Thyroid gland (tissue), 4 donors: ENCODE measurements at regions not wholly inside any gene's neighbourhood (a gene's known extent, or its start where the extent isn't known, plus 50 kb on each side); places are given as distances from the start of the nearest gene placed in this dataset.

Source experiments
- DNase-seq, 2 donors: peaks; one replicate each; pipeline ENCODE4 v3.0.0-alpha.2; 2019
- H3K27ac ChIP-seq, 3 donors: fragments of 200-600 bp; sonication (generic); 1 replicate in 2 of 3; 2 replicates in 1 of 3; pipeline ENCODE4 v1.5.1; 2016 to 2019; ENCODE audit warnings: mild to moderate bottlenecking in 1 of 3, moderate library complexity in 1 of 3
- H3K27me3 ChIP-seq: fragments of 200-600 bp; sonication (generic); one replicate; pipeline ENCODE4 v1.5.1; 2019
- H3K36me3 ChIP-seq, 2 donors: fragments of 200-600 bp; sonication (generic); one replicate each; pipeline ENCODE4 v1.5.1; 2016 to 2019
- H3K4me1 ChIP-seq, 2 donors: fragments of 200-600 bp; sonication (generic); one replicate each; pipeline ENCODE4 v1.5.1; 2017 to 2019
- H3K4me3 ChIP-seq, 3 donors: fragments of 200-600 bp; sonication (generic); replicated peaks in 1 of 3; 1 replicate in 2 of 3; 2 replicates in 1 of 3; pipeline ENCODE4 v1.5.1; 2016; ENCODE audit warnings: mild to moderate bottlenecking in 1 of 3
- H3K9me3 ChIP-seq: fragments of 200-600 bp; sonication (generic); one replicate; pipeline ENCODE4 v1.5.1; 2017
- POLR2A ChIP-seq, 2 donors: fragments of 450-650 bp; IDR thresholded peaks; one replicate each; pipeline ENCODE4 v1.6.1; 2017; ENCODE audit warnings: antibody characterized with exemption in 2 of 2, mild to moderate bottlenecking in 2 of 2, moderate library complexity in 1 of 2
- WGBS, 2 donors: methylation state at CpG; one replicate each; pipeline ENCODE4 v1.1.5; 2017; 5-methylcytosine and 5-hydroxymethylcytosine counted together
- intact Hi-C: fragments of 100-400 bp; cut with DNase I; formaldehyde crosslinking; loops from one replicate; pipeline ENCODE4 v1.15.1; 2023
- TF ChIP-seq, protein P1 (sequence below), 6 experiments: fragments of 200-600 bp in 3 of 6; fragments of 450-650 bp in 3 of 6; sonication (generic) in 3 of 6; IDR thresholded peaks; one replicate each; pipeline ENCODE4 v1.5.1; 2016 to 2019; ENCODE audit warnings: antibody characterized with exemption in 6 of 6, mild to moderate bottlenecking in 2 of 6, inconsistent platforms in 1 of 6, moderate library complexity in 1 of 6

DNA sequence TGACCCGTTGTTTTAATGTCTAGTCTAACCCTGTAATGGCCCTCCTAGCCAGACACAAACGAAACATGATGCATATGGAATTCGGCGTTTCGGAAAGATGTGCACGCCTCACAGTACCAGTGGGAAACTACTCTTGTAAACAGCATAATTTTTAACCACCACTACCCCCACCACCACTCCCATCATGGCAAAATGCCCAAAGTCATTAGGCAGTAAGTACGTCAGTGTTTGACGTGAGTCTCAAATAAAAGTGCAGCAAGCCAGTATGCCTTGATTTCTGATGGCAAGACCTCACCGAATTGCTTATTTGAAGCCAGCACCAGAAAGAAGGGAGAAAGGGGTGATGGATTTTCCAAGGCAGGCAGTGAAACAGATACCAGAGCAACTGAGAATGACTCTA is 71.4 kb downstream of the ADRB2 start:
- Histone ChIP-seq H3K27ac (no peak overlapping the region), H3K4me3 (no peak overlapping the region), H3K4me1 (no peaks in the 10 kb centered on the region), H3K36me3 (no peaks in the 10 kb centered on the region), H3K9me3 (no peaks in the 10 kb centered on the region), H3K27me3 (no peaks in the 10 kb centered on the region)
- intact Hi-C loops = no loop called here
- TF ChIP-seq, protein P1, sequence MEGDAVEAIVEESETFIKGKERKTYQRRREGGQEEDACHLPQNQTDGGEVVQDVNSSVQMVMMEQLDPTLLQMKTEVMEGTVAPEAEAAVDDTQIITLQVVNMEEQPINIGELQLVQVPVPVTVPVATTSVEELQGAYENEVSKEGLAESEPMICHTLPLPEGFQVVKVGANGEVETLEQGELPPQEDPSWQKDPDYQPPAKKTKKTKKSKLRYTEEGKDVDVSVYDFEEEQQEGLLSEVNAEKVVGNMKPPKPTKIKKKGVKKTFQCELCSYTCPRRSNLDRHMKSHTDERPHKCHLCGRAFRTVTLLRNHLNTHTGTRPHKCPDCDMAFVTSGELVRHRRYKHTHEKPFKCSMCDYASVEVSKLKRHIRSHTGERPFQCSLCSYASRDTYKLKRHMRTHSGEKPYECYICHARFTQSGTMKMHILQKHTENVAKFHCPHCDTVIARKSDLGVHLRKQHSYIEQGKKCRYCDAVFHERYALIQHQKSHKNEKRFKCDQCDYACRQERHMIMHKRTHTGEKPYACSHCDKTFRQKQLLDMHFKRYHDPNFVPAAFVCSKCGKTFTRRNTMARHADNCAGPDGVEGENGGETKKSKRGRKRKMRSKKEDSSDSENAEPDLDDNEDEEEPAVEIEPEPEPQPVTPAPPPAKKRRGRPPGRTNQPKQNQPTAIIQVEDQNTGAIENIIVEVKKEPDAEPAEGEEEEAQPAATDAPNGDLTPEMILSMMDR (IDR thresholded peaks at IDR 0.05) = no peak
- no peak for TF ChIP-seq POLR2A (IDR thresholded peaks at IDR 0.05)
- DNase-seq = no peak
- WGBS, 2 donors = 81 to 89% methylated on average over 9 of the region's 9 CpGs

DNA sequence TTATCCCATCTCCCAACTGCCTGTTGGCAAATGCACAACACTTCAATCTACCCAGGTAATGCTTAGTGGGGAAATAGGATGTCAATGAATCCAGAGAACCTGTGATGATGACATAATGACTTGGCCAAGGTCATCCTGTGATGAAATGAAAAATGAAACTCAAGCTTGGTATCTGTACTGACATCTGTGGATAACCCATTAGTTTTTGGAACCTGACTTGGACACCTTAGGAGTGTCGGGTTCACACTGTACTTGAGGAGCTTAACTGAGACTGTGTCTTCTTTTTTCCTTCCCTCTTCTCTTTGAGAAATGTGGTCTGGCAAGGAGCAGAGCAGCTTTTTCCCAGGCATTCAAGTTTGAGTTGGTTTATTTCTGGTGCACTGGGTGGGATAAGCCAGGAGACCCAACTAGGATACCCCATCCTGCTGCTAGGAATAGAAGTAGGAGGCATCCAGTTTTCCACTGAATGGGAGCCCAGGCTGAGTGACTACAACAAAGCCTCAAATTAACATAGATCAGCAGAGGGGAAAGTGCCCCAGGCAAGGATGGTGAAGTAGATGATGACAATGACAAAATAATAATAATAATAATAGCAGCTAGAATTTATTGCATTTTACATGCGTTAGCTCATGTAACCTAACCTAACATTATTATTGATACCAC is 72.1 kb downstream of the ADRB2 start:
- 80 to 98% methylated on average over 2 of the region's 2 CpGs for WGBS, 2 donors
- no peaks in the 10 kb centered on the region for H3K9me3 ChIP-seq
- DNase-seq = no peak
- intact Hi-C loops = no loop called here
- no peaks in the 10 kb centered on the region for H3K36me3 ChIP-seq
- no peaks in the 10 kb centered on the region for H3K4me1 ChIP-seq
- no peak overlapping the region for H3K4me3 ChIP-seq
- no peak overlapping the region for H3K27ac ChIP-seq
- TF ChIP-seq, protein P1 (IDR thresholded peaks at IDR 0.05) = no peak
- TF ChIP-seq POLR2A (IDR thresholded peaks at IDR 0.05) = no peak
- H3K27me3 ChIP-seq = no peaks in the 10 kb centered on the region

DNA sequence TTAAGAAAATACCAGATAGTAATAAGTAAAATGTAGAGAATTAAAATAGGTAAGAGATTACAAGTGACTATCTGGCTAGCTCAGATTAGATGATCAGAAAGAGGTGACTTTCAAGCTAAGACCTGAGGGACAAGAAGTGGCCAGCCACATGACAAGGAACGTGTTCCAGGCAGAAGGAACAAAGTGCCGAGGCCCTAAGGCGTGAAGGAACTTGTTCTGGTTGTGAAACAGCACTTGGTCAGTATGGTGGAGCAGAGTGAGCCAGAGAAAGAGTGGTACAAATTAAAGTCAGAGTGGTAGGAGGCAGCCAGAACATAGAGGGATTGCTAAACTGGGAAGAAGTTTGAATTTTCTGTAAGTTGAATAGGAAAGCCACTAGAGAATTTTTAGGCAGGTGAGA is 73.6 kb downstream of the ADRB2 start:
- Histone ChIP-seq H3K9me3 (no peaks in the 10 kb centered on the region), H3K27me3 (no peaks in the 10 kb centered on the region), H3K36me3 (no peaks in the 10 kb centered on the region), H3K4me3 (no peak overlapping the region), H3K27ac (no peak overlapping the region), H3K4me1 (no peaks in the 10 kb centered on the region)
- no peak for DNase-seq
- WGBS, 2 donors = 76 to 80% methylated on average over 3 of the region's 3 CpGs
- TF ChIP-seq, protein P1 (IDR thresholded peaks at IDR 0.05) = no peak
- no peak for TF ChIP-seq POLR2A (IDR thresholded peaks at IDR 0.05)
- intact Hi-C loops = no loop called here

DNA sequence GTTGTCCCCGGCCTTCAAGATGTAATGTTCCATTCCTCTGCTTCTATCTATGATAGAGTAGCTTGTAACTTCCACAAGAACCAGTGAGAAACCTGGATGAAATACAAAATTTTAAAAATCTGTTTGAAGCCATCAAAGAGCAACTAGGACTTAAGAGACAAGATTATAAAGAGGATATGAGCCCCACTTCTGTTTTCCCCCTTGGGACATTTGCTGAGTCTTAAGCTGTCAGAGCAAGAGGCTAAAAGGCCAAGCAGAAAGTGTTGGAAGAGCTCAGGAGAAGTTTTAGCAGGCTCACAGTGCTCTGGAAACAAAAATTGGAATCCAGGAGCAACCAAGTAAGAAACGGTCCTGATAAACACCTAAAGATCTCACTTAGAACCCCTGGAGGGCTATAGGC is 76.1 kb downstream of the ADRB2 start:
- no peaks in the 10 kb centered on the region for H3K27me3 ChIP-seq
- TF ChIP-seq, protein P1 (IDR thresholded peaks at IDR 0.05) = no peak
- no peak for TF ChIP-seq POLR2A (IDR thresholded peaks at IDR 0.05)
- H3K27ac ChIP-seq = no peak overlapping the region
- DNase-seq = no peak
- H3K36me3 ChIP-seq = no peaks in the 10 kb centered on the region
- H3K4me1 ChIP-seq = no peaks in the 10 kb centered on the region
- H3K9me3 ChIP-seq = no peaks in the 10 kb centered on the region
- 83 to 87% methylated on average over 2 of the region's 2 CpGs for WGBS, 2 donors
- intact Hi-C loops = no loop called here
- no peak overlapping the region for H3K4me3 ChIP-seq

DNA sequence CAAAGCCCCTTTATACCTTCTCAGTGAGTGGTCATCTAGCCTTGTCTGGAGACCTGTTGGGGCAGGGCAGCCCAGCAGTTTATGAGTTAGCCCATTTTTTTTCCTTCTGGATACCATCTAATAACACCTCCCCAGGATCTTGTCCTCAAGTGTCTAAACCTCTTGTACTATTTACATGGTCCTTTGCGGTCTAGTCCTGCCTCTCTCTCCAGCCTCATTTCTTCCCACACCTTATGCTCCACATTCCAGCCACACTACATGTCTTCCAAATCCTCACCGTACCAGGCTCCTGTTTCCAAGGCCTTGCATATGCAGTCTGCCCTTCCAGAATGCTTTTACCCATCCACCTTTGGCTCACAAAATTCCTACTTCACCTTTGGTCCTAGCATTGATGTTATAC is 77.2 kb downstream of the ADRB2 start:
- DNase-seq = no peak
- H3K9me3 ChIP-seq = no peaks in the 10 kb centered on the region
- TF ChIP-seq POLR2A (IDR thresholded peaks at IDR 0.05) = no peak
- TF ChIP-seq, protein P1 (IDR thresholded peaks at IDR 0.05) = no peak

More for the DNA sequence above, 77.2 kb downstream of the ADRB2 start:
- Histone ChIP-seq H3K4me1 (no peaks in the 10 kb centered on the region), H3K27me3 (no peaks in the 10 kb centered on the region), H3K4me3 (no peak overlapping the region), H3K36me3 (no peaks in the 10 kb centered on the region), H3K27ac (no peak overlapping the region)
- WGBS, 2 donors = 59 to 89% methylated on average over 2 of the region's 2 CpGs
- intact Hi-C loops = no loop called here
